HG03378 (cell line): ENCODE measurements at regions not wholly inside any gene's neighbourhood (a gene's known extent, or its start where the extent isn't known, plus 50 kb on each side); places are given as distances from the start of the nearest gene placed in this dataset.

Experiments
- ATAC-seq: cut with Tn5 transposase; IDR thresholded peaks from one replicate; pipeline ENCODE4 v1.9.1; 2021; ENCODE audit warnings: mild to moderate bottlenecking, moderate library complexity; ENCODE audit not compliant: unreplicated experiment

GRCh38 chr5:165527577-165527976 lies 2022.2 kb downstream of the MAT2B start:
- ATAC-seq = no peak

GRCh38 chr5:165538065-165538464 lies 2032.6 kb downstream of the MAT2B start:
- ATAC-seq = no peak

- ATAC-seq = no peak
Measured at GRCh38 chr5:165559645-165560044, 2054.2 kb downstream of the MAT2B start.

- ATAC-seq = no peak
Measured at GRCh38 chr5:165560648-165561047, 2055.2 kb downstream of the MAT2B start.

GRCh38 chr5:165565911-165566310 lies 2060.5 kb downstream of the MAT2B start:
- ATAC-seq = no peak

GRCh38 chr5:165569551-165569950 lies 2064.1 kb downstream of the MAT2B start:
- ATAC-seq = no peak

- ATAC-seq = no peak
Measured at GRCh38 chr5:165573445-165573844, 2068.0 kb downstream of the MAT2B start.

GRCh38 chr5:165574100-165574499 lies 2068.7 kb downstream of the MAT2B start:
- no peak for ATAC-seq

- no peak for ATAC-seq
Measured at GRCh38 chr5:165576678-165577275, 2071.4 kb downstream of the MAT2B start.

- no peak for ATAC-seq
Measured at GRCh38 chr5:165579911-165580310, 2074.5 kb downstream of the MAT2B start.

- ATAC-seq = no peak
Measured at GRCh38 chr5:165594693-165595092, 2089.3 kb downstream of the MAT2B start.

- ATAC-seq = no peak
Measured at GRCh38 chr5:165602529-165602928, 2097.1 kb downstream of the MAT2B start.

GRCh38 chr5:165607026-165607425 lies 2101.6 kb downstream of the MAT2B start:
- no peak for ATAC-seq

- ATAC-seq = no peak
Measured at GRCh38 chr5:165609871-165610270, 2104.5 kb downstream of the MAT2B start.

GRCh38 chr5:165616490-165617405 lies 2111.3 kb downstream of the MAT2B start:
- ATAC-seq = no peak

GRCh38 chr5:165617491-165617890 lies 2112.1 kb downstream of the MAT2B start:
- ATAC-seq = no peak

GRCh38 chr5:165620394-165620793 lies 2115.0 kb downstream of the MAT2B start:
- ATAC-seq = no peak

GRCh38 chr5:165622864-165623536 lies 2117.6 kb downstream of the MAT2B start:
- ATAC-seq = no peak

- ATAC-seq = no peak
Measured at GRCh38 chr5:165624166-165624946, 2118.9 kb downstream of the MAT2B start.

- no peak for ATAC-seq
Measured at GRCh38 chr5:165626161-165626560, 2120.7 kb downstream of the MAT2B start.
